PFSK-1 (cell line): ENCODE measurements at regions not wholly inside any gene's neighbourhood (a gene's known extent, or its start where the extent isn't known, plus 50 kb on each side); places are given as distances from the start of the nearest gene placed in this dataset.

Source experiments
- FOXP2 ChIP-seq: optimal IDR thresholded peaks from 2 replicates; pipeline ENCODE3; 2011; ENCODE audit warnings: borderline replicate concordance, control low read depth, inconsistent platforms; ENCODE audit not compliant: insufficient read depth; ENCODE audit errors: extremely low read length, extremely low read depth
- POLR2AphosphoS5 ChIP-seq: IDR thresholded peaks from 2 replicates; pipeline ENCODE4 v1.6.1; 2012; ENCODE audit warnings: low read depth, mild to moderate bottlenecking, control low read depth, low read length, moderate library complexity
- SIN3A ChIP-seq: IDR thresholded peaks from 2 replicates; pipeline ENCODE4 v1.6.1; 2012; ENCODE audit warnings: mild to moderate bottlenecking, low read length, moderate library complexity, borderline replicate concordance; ENCODE audit not compliant: insufficient read depth
- TAF1 ChIP-seq: IDR thresholded peaks from 2 replicates; pipeline ENCODE4 v1.6.1; 2012; ENCODE audit warnings: low read length, control low read depth, borderline replicate concordance; ENCODE audit not compliant: insufficient read depth
- TF ChIP-seq, protein P1 (sequence below), 2 experiments: IDR thresholded peaks; 2 replicates each; pipeline versions ENCODE4 v1.6.1 to v1.8.0; 2011 to 2012; ENCODE audit warnings: low read depth in 2 of 2, low read length in 2 of 2, control low read depth in 1 of 2, inconsistent platforms in 1 of 2, mild to moderate bottlenecking in 1 of 2, moderate library complexity in 1 of 2; ENCODE audit not compliant: insufficient read depth in 1 of 2

DNA sequence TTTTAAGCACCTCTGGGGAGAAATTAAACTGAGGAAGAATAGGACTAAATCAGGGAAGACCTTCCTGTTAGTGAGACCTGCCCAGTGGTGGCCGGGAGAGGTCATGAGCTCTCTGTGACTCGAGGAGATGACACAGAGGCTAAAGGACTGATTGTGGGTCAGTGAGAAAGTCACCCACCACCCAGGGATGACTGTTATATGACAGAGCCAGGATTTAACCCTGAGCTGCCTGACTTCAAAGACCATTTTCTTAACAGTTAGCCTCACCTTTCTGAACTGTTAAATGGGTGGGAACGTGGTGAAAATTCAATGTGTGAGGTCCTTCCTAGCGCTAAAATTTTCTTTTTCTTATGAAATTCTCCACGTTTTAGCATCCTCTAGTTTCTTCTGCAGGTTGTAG is 72.5 kb downstream of the WSB1 start:
- no peak for TF ChIP-seq SIN3A

DNA sequence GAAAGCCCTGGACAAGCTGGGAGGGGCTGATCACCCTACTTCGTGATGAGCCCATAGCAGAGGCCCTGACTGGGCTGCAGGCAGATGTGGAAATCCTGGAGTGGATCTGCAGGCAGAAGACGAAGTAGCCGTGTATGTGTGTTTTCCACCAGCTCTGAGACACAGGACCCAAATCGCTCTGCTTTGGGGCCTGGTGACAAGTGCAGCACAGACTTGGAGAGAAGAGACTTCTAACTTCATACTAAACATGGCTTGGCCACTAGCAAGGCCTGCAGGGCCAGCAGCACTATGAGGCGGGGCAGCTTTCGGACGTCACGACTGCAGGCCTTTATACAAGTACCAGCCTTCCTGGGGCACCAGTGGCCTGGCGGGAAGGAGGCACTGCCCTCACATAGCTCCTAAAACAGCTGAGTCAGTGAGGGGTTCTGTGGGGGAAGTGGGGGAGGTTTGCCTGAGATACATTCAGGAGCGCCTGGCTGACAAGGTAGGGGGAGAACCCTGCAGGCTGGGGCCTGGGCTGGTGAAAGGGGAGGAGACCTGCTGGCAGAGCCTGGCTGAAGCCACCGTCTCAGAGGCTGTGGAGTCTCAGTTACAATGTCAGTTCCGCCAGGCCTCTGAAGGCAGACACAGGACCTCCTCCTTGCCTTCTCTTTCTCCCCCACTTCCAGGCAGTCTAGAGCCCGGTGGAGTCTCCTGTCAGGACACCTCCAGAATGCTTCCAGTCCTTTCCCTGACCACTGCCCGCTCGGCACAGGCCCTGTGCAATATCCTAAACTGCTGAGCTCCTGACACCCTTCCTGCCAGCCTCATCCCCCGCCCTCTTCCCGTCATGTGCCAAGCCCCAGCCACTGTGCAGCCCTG is 73.4 kb downstream of the WSB1 start:
- TF ChIP-seq SIN3A, result no peak
- TF ChIP-seq, protein P1, sequence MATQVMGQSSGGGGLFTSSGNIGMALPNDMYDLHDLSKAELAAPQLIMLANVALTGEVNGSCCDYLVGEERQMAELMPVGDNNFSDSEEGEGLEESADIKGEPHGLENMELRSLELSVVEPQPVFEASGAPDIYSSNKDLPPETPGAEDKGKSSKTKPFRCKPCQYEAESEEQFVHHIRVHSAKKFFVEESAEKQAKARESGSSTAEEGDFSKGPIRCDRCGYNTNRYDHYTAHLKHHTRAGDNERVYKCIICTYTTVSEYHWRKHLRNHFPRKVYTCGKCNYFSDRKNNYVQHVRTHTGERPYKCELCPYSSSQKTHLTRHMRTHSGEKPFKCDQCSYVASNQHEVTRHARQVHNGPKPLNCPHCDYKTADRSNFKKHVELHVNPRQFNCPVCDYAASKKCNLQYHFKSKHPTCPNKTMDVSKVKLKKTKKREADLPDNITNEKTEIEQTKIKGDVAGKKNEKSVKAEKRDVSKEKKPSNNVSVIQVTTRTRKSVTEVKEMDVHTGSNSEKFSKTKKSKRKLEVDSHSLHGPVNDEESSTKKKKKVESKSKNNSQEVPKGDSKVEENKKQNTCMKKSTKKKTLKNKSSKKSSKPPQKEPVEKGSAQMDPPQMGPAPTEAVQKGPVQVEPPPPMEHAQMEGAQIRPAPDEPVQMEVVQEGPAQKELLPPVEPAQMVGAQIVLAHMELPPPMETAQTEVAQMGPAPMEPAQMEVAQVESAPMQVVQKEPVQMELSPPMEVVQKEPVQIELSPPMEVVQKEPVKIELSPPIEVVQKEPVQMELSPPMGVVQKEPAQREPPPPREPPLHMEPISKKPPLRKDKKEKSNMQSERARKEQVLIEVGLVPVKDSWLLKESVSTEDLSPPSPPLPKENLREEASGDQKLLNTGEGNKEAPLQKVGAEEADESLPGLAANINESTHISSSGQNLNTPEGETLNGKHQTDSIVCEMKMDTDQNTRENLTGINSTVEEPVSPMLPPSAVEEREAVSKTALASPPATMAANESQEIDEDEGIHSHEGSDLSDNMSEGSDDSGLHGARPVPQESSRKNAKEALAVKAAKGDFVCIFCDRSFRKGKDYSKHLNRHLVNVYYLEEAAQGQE (IDR thresholded peaks at IDR 0.05; ENCODE audit: insufficient read depth in 1 of 2, low read depth in 2 of 2, low read length in 2 of 2), result no peak

DNA sequence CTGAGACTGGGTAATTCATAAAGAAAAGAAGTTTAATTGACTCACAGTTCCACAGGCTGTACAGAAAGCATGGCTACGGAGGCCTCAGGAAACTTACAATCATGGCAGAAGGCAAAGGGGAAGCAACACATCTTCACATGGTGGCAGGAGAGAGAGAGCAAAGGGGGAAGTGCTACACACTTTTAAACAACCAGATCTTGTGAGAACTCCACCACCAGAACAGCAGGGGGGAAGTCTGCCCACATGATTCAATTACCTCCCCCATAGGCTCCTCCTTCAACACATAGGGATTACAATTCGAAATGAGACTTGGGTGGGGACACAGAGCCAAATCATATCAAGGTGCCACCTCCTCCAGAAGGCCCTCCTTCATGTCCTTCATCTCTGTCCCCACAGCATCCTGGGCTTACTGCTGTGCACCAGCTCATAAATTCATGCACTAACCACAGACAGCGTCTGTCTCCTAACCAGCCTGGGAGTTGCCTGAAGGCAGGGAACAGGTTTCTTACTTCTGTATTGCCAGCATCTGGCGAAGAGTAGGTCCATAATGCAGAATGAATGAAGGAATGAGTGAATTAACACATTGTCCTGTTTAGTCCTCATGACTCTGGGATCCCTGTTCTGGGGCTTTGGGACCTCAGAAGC is 74.4 kb downstream of the WSB1 start:
- TF ChIP-seq FOXP2 (no peak), TAF1 (no peak), SIN3A (no peak)

DNA sequence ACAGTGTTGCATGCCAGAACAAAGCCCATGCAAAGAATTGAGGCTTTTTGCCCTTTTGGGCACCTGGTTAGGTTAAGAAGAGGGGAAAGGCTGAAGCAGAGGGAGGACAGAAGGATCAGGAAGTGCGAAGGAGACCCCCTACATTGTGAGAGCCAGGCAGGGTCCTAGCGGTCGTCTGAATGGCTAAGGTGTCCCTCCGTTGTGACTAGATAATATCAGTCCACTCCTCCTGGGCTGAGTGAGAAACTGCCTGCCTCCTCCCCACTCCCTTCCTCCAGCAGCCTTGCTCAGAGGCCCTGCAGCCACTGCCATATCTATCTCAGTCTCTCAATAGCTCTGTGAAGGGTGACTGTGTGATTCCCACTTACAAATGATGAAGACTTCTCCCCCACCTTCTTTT is 75.1 kb downstream of the WSB1 start:
- TF ChIP-seq POLR2AphosphoS5, result no peak
- TF ChIP-seq SIN3A, result no peak
- TF ChIP-seq, protein P1 (IDR thresholded peaks at IDR 0.05; ENCODE audit: insufficient read depth in 1 of 2, low read depth in 2 of 2, low read length in 2 of 2), result no peak
- TF ChIP-seq TAF1, result no peak
- TF ChIP-seq FOXP2, result no peak

DNA sequence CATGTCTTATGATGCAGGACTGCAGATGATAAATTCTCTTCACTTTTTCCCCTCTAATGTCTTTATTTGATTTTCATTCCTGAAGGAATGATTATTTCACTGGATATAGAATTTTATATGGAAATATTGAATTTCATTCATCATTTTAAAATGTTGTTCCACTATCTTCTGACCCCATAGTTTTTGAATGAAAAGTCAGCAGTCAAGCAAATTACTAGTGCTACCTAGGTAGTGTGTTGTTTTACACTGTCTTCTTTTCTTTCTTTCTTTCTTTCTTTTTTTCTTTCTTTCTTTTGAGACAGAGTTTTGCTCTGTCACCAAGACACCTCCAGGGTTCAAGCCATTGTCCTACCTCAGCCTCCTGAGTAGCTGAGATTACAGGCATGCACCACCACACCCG is 76.9 kb downstream of the WSB1 start:
- no peak for TF ChIP-seq POLR2AphosphoS5
- TF ChIP-seq SIN3A, result no peak
- TF ChIP-seq TAF1, result no peak
- TF ChIP-seq, protein P1 (IDR thresholded peaks at IDR 0.05; ENCODE audit: insufficient read depth in 1 of 2, low read depth in 2 of 2, low read length in 2 of 2), result no peak
- TF ChIP-seq FOXP2, result no peak

DNA sequence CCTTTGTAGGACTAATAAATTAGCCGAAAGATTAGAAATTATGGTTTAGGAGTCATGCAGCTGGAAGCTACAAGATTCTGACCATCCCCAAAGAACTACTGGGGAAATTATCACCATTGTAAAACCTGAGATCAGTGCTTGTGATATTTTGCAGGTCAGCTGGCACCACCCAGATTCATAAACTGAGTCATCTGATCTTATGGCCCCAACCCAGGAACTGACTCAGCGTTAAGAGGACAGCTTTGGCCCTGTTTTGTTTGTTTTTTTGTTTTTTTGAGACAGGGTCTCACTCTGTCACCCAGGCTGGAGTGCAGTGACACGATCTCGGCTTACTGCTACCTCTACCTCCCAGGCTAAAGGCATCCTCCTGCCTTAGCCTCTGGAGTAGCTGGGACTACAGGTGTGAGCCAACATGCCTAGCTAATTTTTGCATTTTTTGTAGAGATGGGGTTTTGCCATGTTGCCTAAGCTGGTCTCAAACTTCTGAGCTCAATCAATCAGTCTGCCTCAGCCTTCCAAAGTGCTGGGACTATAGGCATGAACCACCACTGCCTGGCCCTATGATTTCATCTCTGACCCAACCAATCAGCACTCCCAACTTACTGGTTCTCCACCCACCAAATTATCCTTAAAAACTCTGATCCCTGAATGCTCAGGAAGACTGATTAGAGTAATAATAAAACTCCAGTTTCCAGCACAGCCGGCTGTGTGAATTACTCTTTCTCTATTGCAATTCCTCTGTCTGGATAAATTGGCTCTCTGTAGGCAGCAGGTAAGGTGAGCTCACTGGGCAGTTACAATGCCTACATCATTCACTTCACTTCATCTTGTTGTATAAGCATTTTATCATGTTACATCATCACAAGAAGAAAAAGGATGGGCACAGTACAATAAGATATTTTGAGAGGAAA is 79.4 kb upstream of the KSR1 start:
- TF ChIP-seq TAF1, result no peak
